AG09309 (cell line): ENCODE measurements at regions not wholly inside any gene's neighbourhood (a gene's known extent, or its start where the extent isn't known, plus 50 kb on each side); places are given as distances from the start of the nearest gene placed in this dataset.

Experiments
- DNase-seq: peaks from one replicate; pipeline ENCODE4 v3.0.0-alpha.2; 2010; ENCODE audit warnings: low read depth
- H3K4me3 ChIP-seq: 2 replicates; pipeline ENCODE4 v1.5.1; 2011; ENCODE audit warnings: mild to moderate bottlenecking, low read depth, low read length, moderate library complexity; ENCODE audit not compliant: control insufficient read depth
- CTCF ChIP-seq: IDR thresholded peaks from 2 replicates; pipeline ENCODE4 v1.5.1; 2011; ENCODE audit warnings: mild to moderate bottlenecking, low read depth, low read length, inconsistent platforms; ENCODE audit not compliant: insufficient read depth, control insufficient read depth; ENCODE audit errors: missing control alignments

DNA sequence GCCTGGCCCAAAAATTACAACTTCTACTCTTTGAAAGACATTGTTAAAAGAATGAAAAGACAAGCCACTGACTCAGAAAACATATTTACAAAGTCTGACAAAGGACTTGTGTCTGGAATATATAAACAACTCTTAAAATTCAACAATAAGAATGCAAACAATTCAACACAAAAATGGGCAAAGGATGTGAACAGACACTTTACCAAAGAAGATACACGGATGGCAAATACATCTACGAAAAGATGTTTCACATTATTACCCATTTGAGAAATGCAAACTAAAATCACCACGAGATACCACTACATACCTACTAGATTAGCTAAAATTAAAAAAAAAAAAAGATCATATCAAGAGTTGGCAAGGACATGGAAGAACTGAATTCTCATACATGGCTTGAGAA lies 80.8 kb upstream of the METRNL start:
- TF ChIP-seq CTCF: no peak
- DNase-seq: no peak
- no peak overlapping the region for H3K4me3 ChIP-seq

GRCh38 chr17:83000738-83001137 lies 78.7 kb upstream of the METRNL start:
- no peak for TF ChIP-seq CTCF

GRCh38 chr17:83002118-83002805 lies 77.1 kb upstream of the METRNL start:
- no peak overlapping the region for H3K4me3 ChIP-seq
- no peak for DNase-seq
- no peak for TF ChIP-seq CTCF

More at GRCh38 chr17:83000738-83001137, 78.7 kb upstream of the METRNL start:
- no peak for DNase-seq
- no peak overlapping the region for H3K4me3 ChIP-seq

DNA sequence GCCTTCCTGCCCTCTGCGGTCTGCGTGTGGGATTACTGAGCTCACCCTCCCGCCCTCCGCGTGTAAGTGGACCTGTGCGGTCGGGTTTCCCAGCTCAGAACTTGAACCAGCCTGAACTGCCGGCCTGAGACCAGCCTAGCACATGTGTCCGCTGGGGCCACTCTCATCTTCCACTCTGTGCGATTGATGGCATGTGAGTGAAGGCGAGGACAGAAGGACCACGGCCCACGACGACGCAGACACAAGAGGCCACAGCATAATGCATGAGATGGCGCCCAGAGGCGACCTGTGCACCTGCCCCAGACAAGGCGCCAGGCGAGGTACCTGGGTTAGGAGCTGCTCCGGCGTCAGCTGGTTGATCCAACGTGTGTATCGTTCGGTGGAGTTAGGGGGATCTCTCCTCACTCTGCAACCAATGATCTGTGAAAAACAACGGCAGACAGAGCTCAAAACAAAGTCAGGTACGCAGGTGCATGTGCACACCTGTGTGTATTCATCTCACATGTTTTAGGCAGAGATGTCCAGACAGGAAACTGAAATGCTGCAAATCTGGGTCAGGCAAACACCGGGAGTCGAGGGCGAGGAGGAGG lies 74.5 kb upstream of the METRNL start:
- no peak for DNase-seq
- no peak for TF ChIP-seq CTCF
- H3K4me3 ChIP-seq: no peak overlapping the region

DNA sequence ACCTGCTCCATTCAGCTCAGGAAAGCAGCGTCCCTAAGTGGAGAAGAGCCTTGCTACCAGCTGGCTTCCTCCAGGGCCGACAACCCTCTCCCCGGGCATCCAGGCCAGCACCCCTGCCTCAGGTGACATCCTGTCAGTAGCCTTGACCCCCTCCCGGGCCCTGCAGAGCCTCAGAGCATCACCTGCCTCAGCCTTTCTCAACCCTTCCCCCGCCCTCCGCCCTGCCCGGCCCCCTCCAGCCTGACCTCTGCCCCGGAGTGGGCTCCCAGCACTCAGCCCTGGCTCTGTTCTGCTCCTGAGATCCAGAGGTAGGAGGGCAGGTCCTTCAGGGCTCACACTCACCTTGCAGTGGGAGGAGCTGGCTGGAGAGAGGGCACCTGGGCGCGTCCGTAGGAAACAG lies 73.8 kb upstream of the METRNL start:
- no peak overlapping the region for H3K4me3 ChIP-seq
- DNase-seq: no peak
- TF ChIP-seq CTCF: no peak

DNA sequence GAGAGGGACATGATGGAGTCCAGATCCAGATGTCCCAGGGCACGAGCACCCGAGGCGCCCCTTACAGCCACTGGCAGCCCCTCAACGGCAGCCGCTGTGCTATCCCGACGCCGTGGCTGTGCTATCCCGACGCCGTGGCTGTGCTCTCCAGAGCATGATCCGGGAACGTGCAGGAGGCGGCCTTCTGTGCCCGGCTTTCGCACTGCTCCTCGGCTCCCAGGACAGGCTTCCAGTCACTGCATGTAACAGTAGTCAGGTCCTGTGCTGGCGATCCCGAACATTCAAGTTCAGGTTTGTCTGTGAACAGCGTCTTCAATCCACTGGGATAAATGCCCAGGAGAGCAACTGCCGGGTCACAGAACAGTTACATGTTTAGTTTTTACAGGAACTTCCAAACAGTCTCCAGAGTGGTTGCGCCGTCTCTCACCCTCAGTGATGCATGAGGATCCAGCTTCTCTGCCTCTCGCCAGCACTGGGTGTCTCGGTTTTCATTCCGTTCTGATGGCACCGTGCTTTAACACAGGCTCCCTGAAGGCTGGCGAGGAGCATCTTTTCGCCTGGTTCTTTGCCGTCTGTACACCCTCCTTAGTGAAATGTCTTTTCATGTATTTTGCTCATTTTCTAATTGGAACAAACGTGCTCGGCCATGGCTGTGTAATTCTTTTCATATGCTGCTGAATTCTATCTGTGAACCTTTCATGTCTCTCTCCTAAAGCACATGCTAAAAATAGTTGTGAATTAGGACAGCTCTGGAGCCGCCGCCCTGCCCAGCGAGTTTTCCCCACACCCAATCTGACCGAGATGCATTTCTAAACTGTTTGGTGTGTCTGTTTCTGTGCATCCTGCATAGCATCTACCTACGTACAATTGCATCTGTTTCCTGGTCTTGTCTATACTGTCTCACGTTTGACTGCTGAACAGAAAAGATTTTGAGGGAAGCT lies 72.6 kb upstream of the METRNL start:
- no peak overlapping the region for H3K4me3 ChIP-seq
- no peak for DNase-seq
- no peak for TF ChIP-seq CTCF
